Keratinocyte (primary cell): ENCODE measurements at regions not wholly inside any gene's neighbourhood (a gene's known extent, or its start where the extent isn't known, plus 50 kb on each side); places are given as distances from the start of the nearest gene placed in this dataset.

ENCODE experiments used
- DNase-seq: peaks from one replicate; pipeline ENCODE4 v3.0.0-alpha.2; 2011; ENCODE audit warnings: low read depth, missing footprints, low spot score
- FAIRE-seq: peaks from 2 replicates; lab custom pipeline; 2011; peaks lifted over from hg19 to GRCh38; lab: Jason Lieb, UNC
- H2AFZ ChIP-seq: 2 replicates; pipeline ENCODE4 v1.6.0; 2012; ENCODE audit warnings: low read length, control low read depth, inconsistent platforms; ENCODE audit not compliant: control insufficient read depth
- H3K27ac ChIP-seq: 2 replicates; pipeline ENCODE4 v1.5.1; 2011; ENCODE audit warnings: low read length; ENCODE audit not compliant: control insufficient read depth, insufficient read depth
- H3K27me3 ChIP-seq: 3 replicates; pipeline ENCODE4 v1.6.0; 2011; ENCODE audit warnings: low read length; ENCODE audit not compliant: control insufficient read depth, insufficient read depth; ENCODE audit errors: extremely low read depth
- H3K36me3 ChIP-seq, 2 experiments: 2 replicates in 1 of 2; 3 replicates in 1 of 2; pipeline ENCODE4 v1.5.1; 2011; ENCODE audit warnings: low read length in 2 of 2, mild to moderate bottlenecking in 1 of 2; ENCODE audit not compliant: control insufficient read depth in 2 of 2, insufficient read depth in 2 of 2; ENCODE audit errors: extremely low read depth in 1 of 2
- H3K4me1 ChIP-seq: 3 replicates; pipeline ENCODE4 v1.5.1; 2011; ENCODE audit warnings: low read length; ENCODE audit not compliant: control insufficient read depth, insufficient read depth; ENCODE audit errors: extremely low read depth
- H3K4me2 ChIP-seq: 3 replicates; pipeline ENCODE4 v1.6.0; 2011; ENCODE audit warnings: low read depth, low read length; ENCODE audit not compliant: control insufficient read depth, insufficient read depth; ENCODE audit errors: extremely low read depth
- H3K4me3 ChIP-seq, 3 experiments: fragments of 200-600 bp in 1 of 3; sonication (generic) in 1 of 3; 2 replicates in 2 of 3; 3 replicates in 1 of 3; pipeline ENCODE4 v1.5.1; 2011 to 2016; ENCODE audit warnings: low read length in 3 of 3, mild to moderate bottlenecking in 3 of 3, control low read depth in 2 of 3, inconsistent platforms in 1 of 3, low read depth in 1 of 3, mixed read lengths in 1 of 3, mixed run types in 1 of 3, moderate library complexity in 1 of 3; ENCODE audit not compliant: control insufficient read depth in 2 of 3, insufficient read depth in 2 of 3; ENCODE audit errors: extremely low read depth in 1 of 3
- H3K79me2 ChIP-seq: 2 replicates; pipeline ENCODE4 v1.6.0; 2012; ENCODE audit warnings: low read length; ENCODE audit not compliant: control insufficient read depth, insufficient read depth
- H3K9ac ChIP-seq: 3 replicates; pipeline ENCODE4 v1.6.0; 2011; ENCODE audit warnings: low read length; ENCODE audit not compliant: control insufficient read depth, insufficient read depth; ENCODE audit errors: extremely low read depth
- H3K9me1 ChIP-seq: 3 replicates; pipeline ENCODE4 v1.6.0; 2011; ENCODE audit warnings: low read length; ENCODE audit not compliant: control insufficient read depth, insufficient read depth; ENCODE audit errors: extremely low read depth
- H3K9me3 ChIP-seq: 2 replicates; pipeline ENCODE4 v1.5.1; 2012; ENCODE audit warnings: low read depth, low read length; ENCODE audit not compliant: control insufficient read depth
- H4K20me1 ChIP-seq: 3 replicates; pipeline ENCODE4 v1.6.0; 2011; ENCODE audit warnings: low read length; ENCODE audit not compliant: control insufficient read depth, insufficient read depth; ENCODE audit errors: extremely low read depth
- CTCF ChIP-seq, 3 experiments: IDR thresholded peaks in 1 of 3; conservative IDR thresholded peaks in 1 of 3; optimal IDR thresholded peaks in 1 of 3; 2 replicates in 2 of 3; 3 replicates in 1 of 3; pipeline versions ENCODE3 to v1.5.1; 2011; ENCODE audit warnings: low read length in 3 of 3, mild to moderate bottlenecking in 3 of 3, moderate library complexity in 2 of 3, control low read depth in 1 of 3, inconsistent platforms in 1 of 3; ENCODE audit not compliant: insufficient read depth in 2 of 3; ENCODE audit errors: extremely low read depth in 1 of 3
- EZH2 ChIP-seq: IDR thresholded peaks from one replicate; pipeline ENCODE4 v1.6.1; 2012; ENCODE audit warnings: inconsistent platforms, mild to moderate bottlenecking, low read length, moderate library complexity
- dilution Hi-C: fragments of 300-500 bp; cut with MboI; formaldehyde crosslinking; loops from one replicate; pipeline ENCODE4 v1.7.0; 2020; ENCODE audit warnings: low sequenced_read_pairs; ENCODE audit not compliant: extremely low pct_ligation_motif_present

DNA sequence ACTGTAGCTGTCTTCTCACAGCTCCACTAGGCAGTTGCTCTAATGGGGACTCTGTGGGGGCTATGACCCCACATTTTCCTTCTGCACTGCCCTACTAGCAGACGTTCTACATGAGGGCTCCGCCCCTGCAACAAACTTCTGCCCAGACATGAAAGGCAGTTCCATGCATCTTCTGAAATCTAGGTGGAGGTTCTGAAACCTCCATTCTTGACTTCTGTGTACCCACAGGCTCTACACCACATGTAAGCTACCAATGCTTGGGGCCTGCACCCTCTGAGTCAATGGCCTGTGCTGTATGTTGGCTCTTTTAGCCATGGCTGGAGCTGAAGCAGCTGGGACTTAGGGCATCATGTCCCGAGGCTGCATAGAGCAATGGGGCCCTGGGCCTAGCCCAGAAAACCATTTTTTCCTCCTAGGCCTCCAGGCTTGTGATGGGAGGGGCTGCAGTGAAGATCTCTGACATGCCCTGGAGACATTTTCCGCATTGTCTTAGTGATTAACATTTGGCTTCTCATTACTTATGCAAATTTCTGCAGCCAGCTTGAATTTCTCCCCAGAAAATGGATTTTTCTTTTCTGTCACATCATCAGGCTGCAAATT lies 123.0 kb downstream of the MYCN start:
- Histone ChIP-seq H3K79me2 (no peaks in the 10 kb centered on the region), H2AFZ (no peak overlapping the region), H3K4me2 (no peak overlapping the region), H3K27ac (no peak overlapping the region), H3K4me1 (no peaks in the 10 kb centered on the region), H3K9me3 (peaks cover 2% of the 10 kb centered on the region), H3K9ac (no peak overlapping the region), H3K27me3 (no peaks in the 10 kb centered on the region), H4K20me1 (no peaks in the 10 kb centered on the region), H3K4me3 (no peak overlapping the region), H3K36me3 (no peaks in the 10 kb centered on the region), H3K9me1 (no peaks in the 10 kb centered on the region)
- no peak for DNase-seq
- dilution Hi-C loops = no loop called here
- TF ChIP-seq CTCF (optimal IDR thresholded peaks at IDR 0.05 in 1 of 3, IDR thresholded peaks at IDR 0.05 in 1 of 3, conservative IDR thresholded peaks at IDR 0.05 in 1 of 3; ENCODE audit: extremely low read depth in 1 of 3, insufficient read depth in 2 of 3, low read length in 3 of 3) (no peak), EZH2 (no peak)
- FAIRE-seq = no peak

DNA sequence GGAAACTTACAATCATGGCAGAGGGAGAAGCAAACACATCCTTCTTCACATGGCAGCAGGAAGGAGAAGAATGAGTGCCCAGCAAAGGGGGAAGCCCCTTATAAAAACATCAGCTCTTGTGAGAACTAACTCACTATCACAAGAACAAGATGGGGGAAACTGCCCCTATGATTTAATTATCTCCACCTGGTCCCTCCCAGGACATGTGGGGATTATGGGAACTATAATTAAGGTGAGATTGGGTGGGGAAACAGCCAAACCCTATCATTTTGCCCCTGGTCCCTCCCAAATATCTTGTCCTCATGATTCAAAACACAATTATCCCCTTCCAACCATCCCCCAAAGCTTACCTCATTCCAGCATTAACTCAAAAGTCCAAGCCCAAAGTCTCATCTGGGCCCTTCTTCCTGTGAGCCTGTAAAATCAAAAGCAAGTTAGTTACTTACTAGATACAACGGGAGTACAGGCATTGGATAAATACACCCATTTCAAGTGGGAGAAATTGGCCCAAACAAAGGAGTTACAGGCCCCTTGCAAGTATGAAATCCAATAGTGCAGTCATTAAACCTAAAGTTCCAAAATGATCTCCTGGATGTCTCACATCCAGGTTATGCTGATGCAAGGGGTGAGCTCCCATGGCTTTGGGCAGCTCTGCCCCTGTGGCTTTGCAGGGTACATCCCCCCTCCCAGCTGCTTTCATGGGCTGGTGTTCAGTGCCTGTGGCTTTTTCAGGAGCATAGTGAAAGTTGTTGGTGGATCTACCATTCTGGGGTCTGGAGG lies 122.3 kb downstream of the MYCN start:
- H3K9ac ChIP-seq = no peak overlapping the region
- no peaks in the 10 kb centered on the region for H3K9me1 ChIP-seq
- dilution Hi-C loops = no loop called here
- H3K27ac ChIP-seq = no peak overlapping the region
- peaks cover 2% of the 10 kb centered on the region for H3K9me3 ChIP-seq
- FAIRE-seq = no peak
- no peaks in the 10 kb centered on the region for H3K79me2 ChIP-seq
- H3K4me1 ChIP-seq = no peaks in the 10 kb centered on the region
- no peak overlapping the region for H3K4me3 ChIP-seq
- DNase-seq = no peak
- no peak overlapping the region for H2AFZ ChIP-seq
- no peak for TF ChIP-seq CTCF (optimal IDR thresholded peaks at IDR 0.05 in 1 of 3, IDR thresholded peaks at IDR 0.05 in 1 of 3, conservative IDR thresholded peaks at IDR 0.05 in 1 of 3; ENCODE audit: extremely low read depth in 1 of 3, insufficient read depth in 2 of 3, low read length in 3 of 3)
- no peak for TF ChIP-seq EZH2
- no peaks in the 10 kb centered on the region for H3K27me3 ChIP-seq
- no peak overlapping the region for H3K4me2 ChIP-seq
- no peaks in the 10 kb centered on the region for H4K20me1 ChIP-seq
- H3K36me3 ChIP-seq = no peaks in the 10 kb centered on the region
